K562 (cell line): ENCODE measurements at regions not wholly inside any gene's neighbourhood (a gene's known extent, or its start where the extent isn't known, plus 50 kb on each side); places are given as distances from the start of the nearest gene placed in this dataset.
A peak's percentile ranks its signal among the peaks of the same experiment; 100 is the strongest.

Experiments used
- ATF1 ChIP-seq, 2 experiments: fragments of 450-650 bp in 1 of 2; IDR thresholded peaks; 2 replicates each; pipeline ENCODE4 v1.6.1; 2016; ENCODE audit warnings: missing compliant biosample characterization in 1 of 2, missing genetic modification characterization in 1 of 2
- CBX1 ChIP-seq: sonication (generic); IDR thresholded peaks from 2 replicates; pipeline ENCODE4 v1.6.1; 2016; ENCODE audit warnings: antibody characterized with exemption, low read depth, mild to moderate bottlenecking
- JUND ChIP-seq, 2 experiments: IDR thresholded peaks; 2 replicates in 1 of 2; 3 replicates in 1 of 2; pipeline ENCODE4 v1.6.1; 2011; ENCODE audit warnings: borderline replicate concordance in 2 of 2, low read depth in 2 of 2, low read length in 2 of 2, improper control_type of control experiment in 1 of 2, missing biosample characterization in 1 of 2, missing genetic modification characterization in 1 of 2, missing genetic modification reagents in 1 of 2
- RFX1 ChIP-seq: fragments of 450-650 bp; IDR thresholded peaks from 2 replicates; pipeline ENCODE4 v1.6.1; 2016; ENCODE audit warnings: mild to moderate bottlenecking, moderate library complexity
- RNF219 ChIP-seq: fragments of 250-450 bp; sonication (Bioruptor Pico); IDR thresholded peaks from 2 replicates; pipeline ENCODE4 v1.5.0; 2022; ENCODE audit warnings: mild to moderate bottlenecking
- ZNF318 ChIP-seq, 2 experiments: fragments of 450-650 bp; IDR thresholded peaks; 2 replicates each; pipeline ENCODE4 v1.6.1; 2016; ENCODE audit warnings: mild to moderate bottlenecking in 2 of 2, borderline replicate concordance in 1 of 2, low read depth in 1 of 2, moderate library complexity in 1 of 2
- ZNF407 ChIP-seq: fragments of 450-650 bp; IDR thresholded peaks from 2 replicates; pipeline ENCODE4 v1.6.1; 2016; ENCODE audit warnings: low read depth
- ZNF79 ChIP-seq: fragments of 250-450 bp; sonication (Bioruptor Pico); IDR thresholded peaks from 2 replicates; pipeline ENCODE4 v1.4.0; 2020; ENCODE audit warnings: low read depth, mild to moderate bottlenecking, moderate library complexity

GRCh38 chr3:126269354-126269753 lies 87.9 kb downstream of the KLF15 start (continued):
- no peak for TF ChIP-seq ZNF318 (IDR thresholded peaks at IDR 0.05; ENCODE audit: borderline replicate concordance in 1 of 2, low read depth in 1 of 2)
- no peak for TF ChIP-seq ZNF407
- TF ChIP-seq JUND (IDR thresholded peaks at IDR 0.05; ENCODE audit: borderline replicate concordance, low read depth, low read length) = peak; percentile 57
- peak; percentile 46; the same call in 1 of the 3 replicates for TF ChIP-seq JUND (tag; IDR thresholded peaks at IDR 0.05; ENCODE audit: borderline replicate concordance, low read depth, low read length)
- no peak for TF ChIP-seq CBX1
- TF ChIP-seq RNF219 = no peak
- no peak for TF ChIP-seq ATF1 (CRISPR knock-in tag; IDR thresholded peaks at IDR 0.05)
- peak; percentile 88 for TF ChIP-seq ATF1 (tag; IDR thresholded peaks at IDR 0.05)
- TF ChIP-seq ZNF79 (CRISPR knock-in tag) = no peak
- no peak for TF ChIP-seq RFX1
